Epithelial cell of prostate (primary cell): ENCODE measurements at regions not wholly inside any gene's neighbourhood (a gene's known extent, or its start where the extent isn't known, plus 50 kb on each side); places are given as distances from the start of the nearest gene placed in this dataset.

Experiments used
- DNase-seq: peaks from one replicate; pipeline ENCODE4 v3.0.0-alpha.2; 2011; ENCODE audit warnings: low read depth, low spot score
- H3K27ac ChIP-seq: fragments of 450-650 bp; 2 replicates; pipeline ENCODE4 v1.5.1; 2017; ENCODE audit warnings: mild to moderate bottlenecking

DNA sequence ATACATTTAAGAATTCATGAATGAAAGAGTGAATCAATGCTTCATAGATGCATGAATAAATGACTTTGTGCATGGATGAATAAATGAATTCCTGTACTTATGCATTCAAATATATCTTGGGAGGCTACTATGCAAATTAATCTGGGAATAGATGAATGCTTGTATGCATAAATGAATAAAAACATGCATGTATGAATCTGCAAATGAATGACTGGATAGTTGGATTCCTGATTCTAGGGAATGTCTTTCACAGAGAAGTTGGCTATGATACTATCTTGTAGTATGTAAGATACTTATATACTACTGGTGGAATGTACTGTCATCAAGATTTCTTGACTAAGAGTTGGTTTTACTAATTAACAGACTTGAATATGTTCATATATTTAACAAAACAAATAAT is 75.3 kb upstream of the ASTN2 start:
- no peak overlapping the region for H3K27ac ChIP-seq
- no peak for DNase-seq

DNA sequence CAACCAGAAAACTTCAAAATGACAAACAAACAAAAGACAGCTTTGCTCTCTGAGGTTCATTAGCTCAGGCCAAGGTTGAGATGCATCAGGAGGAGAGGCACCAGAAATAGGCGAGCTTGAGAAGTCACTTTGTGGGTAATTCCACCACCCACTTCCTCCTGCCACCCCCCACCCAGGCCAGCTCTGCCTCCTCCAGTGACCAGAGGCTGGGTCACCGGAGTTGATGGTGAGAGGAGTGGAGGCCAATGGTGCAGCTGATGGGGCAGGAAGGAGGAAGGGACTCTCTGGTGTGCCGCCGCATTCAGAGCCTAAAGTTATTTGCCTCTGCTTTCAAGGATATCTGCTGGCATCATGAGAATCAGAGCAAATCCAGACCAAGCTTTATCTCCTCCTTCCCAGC is 73.8 kb upstream of the ASTN2 start:
- H3K27ac ChIP-seq: no peak overlapping the region
- DNase-seq: no peak

DNA sequence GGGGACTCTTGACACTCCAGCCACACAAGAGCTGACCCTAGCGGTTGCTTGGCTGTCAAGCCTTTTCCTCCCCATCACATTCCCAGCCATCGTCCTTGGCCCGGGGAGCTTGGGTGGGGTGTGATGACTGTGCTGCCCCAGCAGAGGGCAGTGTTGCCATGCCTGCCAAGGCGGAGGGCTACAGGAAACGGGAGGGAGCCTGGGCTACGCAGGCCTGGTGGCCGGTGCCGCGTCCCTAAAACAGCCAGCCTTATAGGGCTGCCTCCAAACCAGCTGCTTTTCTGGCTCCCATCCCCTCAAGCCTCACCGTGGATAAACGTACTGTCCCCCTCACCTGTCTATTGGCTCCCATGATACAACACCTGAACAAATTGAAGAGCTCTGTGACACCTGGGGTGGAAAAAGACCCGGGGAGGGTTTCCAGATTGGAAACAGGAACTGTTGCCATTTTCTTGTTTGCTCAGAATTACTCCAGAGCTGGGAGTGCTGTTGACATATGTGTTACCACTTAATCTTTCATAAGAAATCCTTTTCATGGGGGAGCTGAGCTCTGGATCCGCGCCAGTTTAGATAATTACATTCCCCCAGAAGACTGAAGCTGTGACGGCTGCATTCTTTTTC is 72.8 kb upstream of the ASTN2 start:
- H3K27ac ChIP-seq: no peak overlapping the region
- peak; percentile 5 for DNase-seq

DNA sequence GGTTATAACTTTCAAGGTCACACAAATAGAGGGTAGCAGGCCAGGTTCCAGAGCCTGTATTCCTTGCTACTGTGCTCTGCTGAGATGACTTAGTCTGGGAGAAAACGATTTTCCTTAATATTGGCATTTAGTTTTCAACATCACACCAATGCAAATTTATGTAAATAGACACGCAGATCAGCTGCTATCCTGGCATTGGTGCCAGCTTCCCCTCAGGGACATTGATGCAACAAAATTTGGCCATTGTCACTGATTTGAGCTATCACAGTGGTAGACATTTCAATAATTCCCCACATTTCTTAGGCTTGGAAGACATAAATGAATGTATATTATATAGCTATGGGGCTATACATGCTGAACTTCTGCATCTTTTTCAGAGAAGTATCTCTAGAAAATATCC is 71.6 kb upstream of the ASTN2 start:
- no peak for DNase-seq
- H3K27ac ChIP-seq: no peak overlapping the region

DNA sequence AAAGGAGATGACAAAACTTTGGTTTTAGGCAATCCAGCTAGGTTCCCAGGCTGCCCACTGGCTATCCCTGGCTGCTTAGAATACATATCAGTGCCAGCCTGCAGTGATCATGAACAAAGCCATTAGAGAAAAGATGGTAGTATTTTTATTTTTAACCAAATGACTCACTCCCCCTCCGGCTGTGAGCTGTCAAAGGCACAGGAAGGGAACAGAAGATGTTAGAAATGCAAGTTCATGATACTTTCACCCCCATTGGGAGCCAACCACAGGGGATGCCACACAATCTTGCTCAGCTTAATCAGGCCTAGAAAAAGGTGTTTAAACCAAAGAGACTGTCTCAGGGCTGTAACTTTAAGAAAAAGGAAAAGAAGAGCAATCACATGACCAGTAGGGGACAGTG is 70.3 kb upstream of the ASTN2 start:
- no peak overlapping the region for H3K27ac ChIP-seq

DNA sequence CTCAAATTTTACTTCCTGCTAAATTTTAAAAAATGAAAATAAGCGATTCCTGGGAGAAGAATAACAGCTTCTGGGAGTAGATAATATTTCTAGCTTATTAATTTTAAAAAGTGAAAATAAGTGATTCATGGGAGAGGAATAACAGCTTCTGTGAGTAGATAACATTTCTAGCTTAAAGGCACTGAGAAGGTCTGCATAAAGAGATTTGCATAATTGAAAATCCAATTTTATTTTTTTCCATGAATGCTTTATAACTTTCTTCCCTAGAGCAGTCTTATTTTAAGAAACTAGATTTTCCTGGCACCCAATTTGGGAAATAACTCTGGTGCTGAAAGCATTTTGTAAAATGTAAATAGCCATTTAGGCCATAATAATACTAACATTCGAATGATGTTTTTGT is 65.9 kb upstream of the ASTN2 start:
- no peak for DNase-seq
- H3K27ac ChIP-seq: no peak overlapping the region

More for the DNA sequence above, 70.3 kb upstream of the ASTN2 start:
- no peak for DNase-seq

DNA sequence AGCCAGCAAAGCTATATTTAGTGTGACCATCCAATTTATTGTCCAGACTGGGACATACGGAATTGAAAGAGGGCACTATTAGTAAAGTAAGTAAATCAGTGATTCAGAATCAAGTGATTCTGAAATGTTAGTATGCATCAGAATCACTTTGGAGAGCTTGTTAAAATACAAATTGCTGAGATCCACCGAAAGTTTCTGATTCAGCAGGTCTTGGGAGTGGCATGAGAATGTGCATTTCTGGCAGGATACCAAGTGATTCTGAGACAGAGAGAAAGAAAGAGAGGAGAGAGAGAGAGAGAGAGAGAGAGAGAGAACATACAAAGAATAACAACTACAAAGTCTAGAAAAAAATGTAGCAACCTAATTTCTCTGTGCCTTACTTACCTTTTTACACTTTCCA is 65.4 kb upstream of the ASTN2 start:
- peak; percentile 60 for DNase-seq
- H3K27ac ChIP-seq: no peak overlapping the region

DNA sequence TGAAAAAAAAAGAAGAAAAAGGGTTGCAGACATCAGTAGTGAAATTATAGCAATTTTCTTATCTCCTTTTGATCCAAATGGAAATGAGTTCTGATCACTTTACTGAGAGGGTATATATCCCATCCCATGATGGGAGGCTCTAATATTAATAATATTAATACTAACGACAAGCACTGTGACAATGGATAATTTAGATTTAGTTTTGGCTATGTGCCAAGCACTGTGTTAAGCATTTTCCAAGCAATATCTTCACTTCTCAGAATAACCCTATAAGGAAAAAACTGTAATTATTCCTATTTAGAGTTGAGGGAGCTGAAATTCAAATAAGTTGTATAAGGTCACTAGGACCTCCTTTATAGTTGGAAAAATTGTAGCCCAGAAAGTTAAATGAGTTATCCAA is 58.4 kb upstream of the ASTN2 start:
- DNase-seq: no peak
- H3K27ac ChIP-seq: no peak overlapping the region

DNA sequence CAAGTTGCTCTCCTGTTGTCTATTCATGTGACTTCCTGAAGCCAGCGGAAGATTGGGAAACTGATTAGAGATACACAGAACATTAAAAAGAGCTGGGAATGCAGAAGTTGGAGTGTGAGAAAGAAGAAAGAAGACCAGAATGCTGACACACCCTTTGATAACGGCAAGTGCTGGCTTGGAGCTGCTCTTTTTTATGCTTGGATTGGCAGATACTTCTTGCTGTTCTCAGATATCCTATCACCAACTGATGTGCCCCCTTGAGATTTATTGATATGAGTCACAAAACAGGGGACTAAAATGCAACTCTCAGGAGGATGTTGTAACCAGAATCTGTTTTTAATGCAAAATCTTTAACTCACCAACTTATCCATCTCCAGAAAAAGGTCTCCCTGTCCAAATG is 56.0 kb upstream of the ASTN2 start:
- no peak overlapping the region for H3K27ac ChIP-seq
- no peak for DNase-seq

DNA sequence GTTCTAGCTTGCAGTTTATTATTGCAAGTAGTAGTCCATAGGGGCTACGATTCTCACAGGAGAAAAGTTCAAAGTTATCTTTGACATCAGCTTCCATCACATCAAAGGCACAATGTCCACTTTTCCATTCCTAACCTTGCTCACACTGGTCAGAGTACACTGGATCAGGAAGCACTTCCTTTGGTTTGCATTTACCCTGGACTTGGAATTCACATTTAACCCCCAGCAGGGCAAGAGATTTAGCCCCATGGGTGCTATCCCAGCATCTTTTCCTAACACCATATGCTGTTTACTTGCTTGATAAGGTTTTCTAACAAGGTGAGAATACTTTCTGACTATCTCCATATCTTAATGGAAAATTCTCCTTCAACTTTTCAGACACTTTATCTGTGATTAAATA is 55.6 kb upstream of the ASTN2 start:
- H3K27ac ChIP-seq: no peak overlapping the region
- DNase-seq: no peak

DNA sequence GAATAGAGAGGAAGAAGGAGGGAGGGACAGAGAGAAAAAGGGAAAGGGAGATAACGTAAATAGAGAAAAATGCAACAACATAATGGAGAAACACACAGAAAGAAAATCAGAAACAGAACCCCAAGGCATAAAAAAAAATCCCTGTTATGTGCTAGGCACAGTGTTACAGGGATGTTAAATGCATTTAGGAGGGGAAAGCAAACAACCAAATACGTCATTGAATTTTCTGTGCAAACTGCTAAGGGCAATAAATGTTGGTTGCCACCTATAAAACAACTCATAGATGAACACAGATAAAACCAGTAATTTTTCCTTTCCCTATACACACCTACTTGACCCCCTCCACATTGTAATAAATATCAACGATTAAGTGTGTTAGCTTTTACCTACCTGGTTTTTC is 51.3 kb upstream of the ASTN2 start:
- no peak for DNase-seq
- H3K27ac ChIP-seq: no peak overlapping the region

DNA sequence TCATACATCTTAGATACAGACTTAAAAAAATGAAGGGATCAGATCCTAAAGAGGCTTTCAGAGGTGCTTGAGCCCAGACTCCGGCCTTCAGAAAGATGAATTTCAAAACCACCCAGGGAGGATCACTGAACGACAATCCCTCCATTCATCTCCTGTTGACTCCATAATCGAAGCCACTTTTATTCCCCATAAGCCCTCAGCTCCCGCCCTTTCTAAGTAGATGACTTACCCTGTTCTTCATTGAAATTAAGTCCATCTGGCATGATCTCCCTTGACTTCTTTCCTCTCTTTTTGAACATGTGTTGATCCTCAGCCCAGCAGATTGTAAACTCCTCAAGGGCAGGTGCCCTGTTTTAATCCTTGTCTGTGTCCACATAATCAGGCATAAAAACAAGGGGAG is 50.8 kb upstream of the ASTN2 start:
- DNase-seq: no peak
- no peak overlapping the region for H3K27ac ChIP-seq

DNA sequence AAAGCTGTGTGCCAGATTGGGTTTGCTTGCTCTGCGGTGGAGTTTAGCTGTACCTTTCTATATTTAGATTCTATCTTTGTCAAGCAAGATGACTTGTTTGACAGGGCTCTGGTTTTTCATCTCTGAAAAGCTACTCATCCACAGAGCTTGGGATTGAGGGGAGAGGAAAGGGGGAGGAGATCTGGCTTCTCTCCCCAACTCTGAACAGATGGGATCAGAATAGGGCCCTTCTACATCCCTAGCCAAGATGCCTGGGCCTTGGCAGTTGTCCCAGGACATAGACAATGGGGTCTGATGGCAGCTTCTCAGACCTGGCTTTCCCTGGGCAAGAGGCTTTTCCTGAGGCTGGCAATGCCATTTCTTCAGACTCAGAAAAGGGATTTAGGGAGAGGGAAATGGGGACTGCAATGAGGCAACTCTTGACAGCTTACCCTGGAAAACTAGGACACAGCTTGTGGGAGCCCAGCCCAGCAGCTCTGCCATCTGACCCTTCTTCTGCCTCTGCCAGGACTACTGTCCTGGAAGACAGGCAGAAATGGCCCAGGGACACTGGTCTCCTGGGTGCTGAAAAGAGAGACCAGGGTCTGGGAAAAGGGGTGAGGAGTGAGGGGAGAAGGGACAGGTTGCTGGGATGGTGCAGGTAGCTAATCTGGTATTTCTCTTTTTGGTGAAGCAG is 50.2 kb upstream of the ASTN2 start:
- no peak overlapping the region for H3K27ac ChIP-seq

More for the DNA sequence above, 50.2 kb upstream of the ASTN2 start:
- DNase-seq: no peak
